EL (cell line): ENCODE measurements at regions not wholly inside any gene's neighbourhood (a gene's known extent, or its start where the extent isn't known, plus 50 kb on each side); places are given as distances from the start of the nearest gene placed in this dataset.
"Not testable (repeated sequence)": the region's sequence is repeated elsewhere in the genome, so short reads cannot be mapped to it uniquely, and the experiment has no call there.

ENCODE experiments used
- DNase-seq: peaks from one replicate; pipeline ENCODE4 v3.0.0-alpha.2; 2016

GRCh38 chr6:91082311-91082832 is 495.5 kb upstream of the MAP3K7 start:
- DNase-seq: no peak

- peak; percentile 12 for DNase-seq
Measured at GRCh38 chr6:91081452-91082067, 494.7 kb upstream of the MAP3K7 start.

GRCh38 chr6:91080871-91081270 is 494.0 kb upstream of the MAP3K7 start:
- DNase-seq: no peak

GRCh38 chr6:91079969-91080368 is 493.1 kb upstream of the MAP3K7 start:
- DNase-seq: no peak

GRCh38 chr6:91075244-91075976 is 488.5 kb upstream of the MAP3K7 start:
- no peak for DNase-seq

GRCh38 chr6:91063362-91063761 is 476.5 kb upstream of the MAP3K7 start:
- no peak for DNase-seq

GRCh38 chr6:91057689-91058088 is 470.8 kb upstream of the MAP3K7 start:
- DNase-seq: no peak

GRCh38 chr6:91055959-91056358 is 469.1 kb upstream of the MAP3K7 start:
- DNase-seq: no peak

- not testable (repeated sequence) for DNase-seq
Measured at GRCh38 chr6:91052473-91053450, 465.9 kb upstream of the MAP3K7 start.

- no peak for DNase-seq
Measured at GRCh38 chr6:91045161-91045560, 458.3 kb upstream of the MAP3K7 start.

- no peak for DNase-seq
Measured at GRCh38 chr6:91043751-91044150, 456.9 kb upstream of the MAP3K7 start.

GRCh38 chr6:91042656-91043055 is 455.8 kb upstream of the MAP3K7 start:
- DNase-seq: no peak

GRCh38 chr6:91033964-91034363 is 447.1 kb upstream of the MAP3K7 start:
- no peak for DNase-seq

GRCh38 chr6:91031581-91031980 is 444.7 kb upstream of the MAP3K7 start:
- DNase-seq: no peak

- DNase-seq: no peak
Measured at GRCh38 chr6:91029211-91029610, 442.3 kb upstream of the MAP3K7 start.

- DNase-seq: no peak
Measured at GRCh38 chr6:91023529-91023928, 436.7 kb upstream of the MAP3K7 start.

GRCh38 chr6:91020744-91021143 is 433.9 kb upstream of the MAP3K7 start:
- DNase-seq: no peak

GRCh38 chr6:91018586-91018985 is 431.7 kb upstream of the MAP3K7 start:
- no peak for DNase-seq

- DNase-seq: no peak
Measured at GRCh38 chr6:91013511-91013910, 426.6 kb upstream of the MAP3K7 start.

- DNase-seq: no peak
Measured at GRCh38 chr6:90997076-90997475, 410.2 kb upstream of the MAP3K7 start.

- no peak for DNase-seq
Measured at GRCh38 chr6:90993770-90994169, 406.9 kb upstream of the MAP3K7 start.

GRCh38 chr6:90989763-90990162 is 402.9 kb upstream of the MAP3K7 start:
- no peak for DNase-seq

GRCh38 chr6:90984066-90984465 is 397.2 kb upstream of the MAP3K7 start:
- DNase-seq: no peak
